HepG2 (cell line): ENCODE measurements at regions not wholly inside any gene's neighbourhood (a gene's known extent, or its start where the extent isn't known, plus 50 kb on each side); places are given as distances from the start of the nearest gene placed in this dataset.

Experiments used
- CEBPG ChIP-seq: IDR thresholded peaks from 2 replicates; pipeline ENCODE4 v1.6.1; 2016
- CHD4 ChIP-seq: fragments of 200-600 bp; sonication (generic); IDR thresholded peaks from 2 replicates; pipeline ENCODE4 v1.7.0; 2017; ENCODE audit warnings: mild to moderate bottlenecking, low read length, borderline replicate concordance
- CREB1 ChIP-seq, 2 experiments: fragments of 450-650 bp in 1 of 2; IDR thresholded peaks; 2 replicates each; pipeline ENCODE4 v1.6.1; 2016 to 2017; ENCODE audit warnings: control low read depth in 1 of 2, mild to moderate bottlenecking in 1 of 2, missing compliant biosample characterization in 1 of 2, missing genetic modification characterization in 1 of 2
- CTCF ChIP-seq: sonication (generic); formaldehyde crosslinking; IDR thresholded peaks from 2 replicates; pipeline ENCODE4 v1.5.0; 2020; ENCODE audit warnings: mild to moderate bottlenecking, missing genetic modification reagents, moderate library complexity
- EHMT2 ChIP-seq: fragments of 200-600 bp; sonication (generic); IDR thresholded peaks from 2 replicates; pipeline ENCODE4 v1.7.0; 2017; ENCODE audit warnings: antibody characterized with exemption, low read depth, low read length, borderline replicate concordance
- EZH2 ChIP-seq: conservative IDR thresholded peaks from 2 replicates; pipeline ENCODE4 v1.6.1; 2012; ENCODE audit warnings: mild to moderate bottlenecking, low read depth, low read length, moderate library complexity
- FOXA3 ChIP-seq: IDR thresholded peaks from 2 replicates; pipeline ENCODE4 v1.6.1; 2016; ENCODE audit warnings: missing genetic modification reagents, missing compliant biosample characterization
- IKZF5 ChIP-seq: IDR thresholded peaks from 2 replicates; pipeline ENCODE4 v1.6.1; 2018; ENCODE audit warnings: missing genetic modification reagents, mild to moderate bottlenecking, missing compliant biosample characterization
- MAX ChIP-seq: IDR thresholded peaks from 2 replicates; pipeline ENCODE4 v1.6.1; 2012; ENCODE audit warnings: inconsistent platforms
- SRY ChIP-seq: sonication (generic); formaldehyde crosslinking; IDR thresholded peaks from 2 replicates; pipeline ENCODE4 v1.8.0; 2022; ENCODE audit warnings: mild to moderate bottlenecking, missing genetic modification reagents
- TEAD3 ChIP-seq: optimal IDR thresholded peaks from 2 replicates; pipeline ENCODE3; 2016; ENCODE audit warnings: borderline replicate concordance
- TFE3 ChIP-seq: IDR thresholded peaks from 2 replicates; pipeline ENCODE4 v1.6.1; 2016
- THAP11 ChIP-seq: IDR thresholded peaks from 2 replicates; pipeline ENCODE4 v1.6.1; 2016; ENCODE audit warnings: missing biosample characterization, missing genetic modification reagents
- TOE1 ChIP-seq: sonication (generic); formaldehyde crosslinking; IDR thresholded peaks from 2 replicates; pipeline ENCODE4 v1.4.0; 2020; ENCODE audit warnings: mild to moderate bottlenecking, missing genetic modification reagents
- WIZ ChIP-seq: sonication (generic); formaldehyde crosslinking; IDR thresholded peaks from 2 replicates; pipeline ENCODE4 v1.5.1; 2020; ENCODE audit warnings: mild to moderate bottlenecking, missing genetic modification reagents
- ZBTB42 ChIP-seq: sonication (generic); formaldehyde crosslinking; IDR thresholded peaks from 2 replicates; pipeline ENCODE4 v1.5.0; 2020; ENCODE audit warnings: mild to moderate bottlenecking, missing genetic modification reagents
- ZNF331 ChIP-seq: sonication (generic); formaldehyde crosslinking; IDR thresholded peaks from 2 replicates; pipeline ENCODE4 v1.4.0; 2020; ENCODE audit warnings: missing genetic modification reagents
- ZNF501 ChIP-seq: sonication (generic); formaldehyde crosslinking; IDR thresholded peaks from 2 replicates; pipeline ENCODE4 v1.5.1; 2020; ENCODE audit warnings: mild to moderate bottlenecking, moderate library complexity, missing genetic modification reagents
- ZNF709 ChIP-seq: sonication (generic); formaldehyde crosslinking; IDR thresholded peaks from 2 replicates; pipeline ENCODE4 v1.5.0; 2020; ENCODE audit warnings: mild to moderate bottlenecking, missing genetic modification reagents
- ZNF83 ChIP-seq: sonication (generic); formaldehyde crosslinking; IDR thresholded peaks from 2 replicates; pipeline ENCODE4 v1.4.0; 2020; ENCODE audit warnings: missing genetic modification reagents, mild to moderate bottlenecking, borderline replicate concordance
- TF ChIP-seq, protein P1 (sequence below): sonication (generic); formaldehyde crosslinking; conservative IDR thresholded peaks from 2 replicates; pipeline ENCODE4 v1.4.0; 2020; ENCODE audit warnings: mild to moderate bottlenecking, missing genetic modification reagents, moderate library complexity

- TF ChIP-seq ZNF709 (CRISPR knock-in tag): no peak
- peak; percentile 44; the same call in 1 of the 2 replicates for TF ChIP-seq THAP11
- TF ChIP-seq TOE1 (CRISPR knock-in tag): no peak
- TF ChIP-seq ZNF331 (CRISPR knock-in tag): peak; percentile 8; the same call in 1 of the 2 replicates
- 0 out of 2 replicates have a peak, but pooled peaks have one; percentile 37 for TF ChIP-seq IKZF5 (CRISPR knock-in tag)
- TF ChIP-seq ZNF83: no peak
- TF ChIP-seq CTCF (CRISPR knock-in tag): peak; percentile 80
- no peak for TF ChIP-seq CREB1 (IDR thresholded peaks at IDR 0.05)
- 0 out of 2 replicates have a peak, but pooled peaks have one; percentile 31 for TF ChIP-seq CREB1 (CRISPR knock-in tag; IDR thresholded peaks at IDR 0.05)
- TF ChIP-seq WIZ (CRISPR knock-in tag): 0 out of 2 replicates have a peak, but pooled peaks have one; percentile 51
- no peak for TF ChIP-seq ZBTB42 (CRISPR knock-in tag)
- no peak for TF ChIP-seq EZH2
- 0 out of 2 replicates have a peak, but pooled peaks have one; percentile 6 for TF ChIP-seq CEBPG (CRISPR knock-in tag)
- peak; percentile 88 for TF ChIP-seq FOXA3 (CRISPR knock-in tag)
- TF ChIP-seq ZNF501: peak; percentile 50; the same call in 1 of the 2 replicates
- TF ChIP-seq, protein P1, sequence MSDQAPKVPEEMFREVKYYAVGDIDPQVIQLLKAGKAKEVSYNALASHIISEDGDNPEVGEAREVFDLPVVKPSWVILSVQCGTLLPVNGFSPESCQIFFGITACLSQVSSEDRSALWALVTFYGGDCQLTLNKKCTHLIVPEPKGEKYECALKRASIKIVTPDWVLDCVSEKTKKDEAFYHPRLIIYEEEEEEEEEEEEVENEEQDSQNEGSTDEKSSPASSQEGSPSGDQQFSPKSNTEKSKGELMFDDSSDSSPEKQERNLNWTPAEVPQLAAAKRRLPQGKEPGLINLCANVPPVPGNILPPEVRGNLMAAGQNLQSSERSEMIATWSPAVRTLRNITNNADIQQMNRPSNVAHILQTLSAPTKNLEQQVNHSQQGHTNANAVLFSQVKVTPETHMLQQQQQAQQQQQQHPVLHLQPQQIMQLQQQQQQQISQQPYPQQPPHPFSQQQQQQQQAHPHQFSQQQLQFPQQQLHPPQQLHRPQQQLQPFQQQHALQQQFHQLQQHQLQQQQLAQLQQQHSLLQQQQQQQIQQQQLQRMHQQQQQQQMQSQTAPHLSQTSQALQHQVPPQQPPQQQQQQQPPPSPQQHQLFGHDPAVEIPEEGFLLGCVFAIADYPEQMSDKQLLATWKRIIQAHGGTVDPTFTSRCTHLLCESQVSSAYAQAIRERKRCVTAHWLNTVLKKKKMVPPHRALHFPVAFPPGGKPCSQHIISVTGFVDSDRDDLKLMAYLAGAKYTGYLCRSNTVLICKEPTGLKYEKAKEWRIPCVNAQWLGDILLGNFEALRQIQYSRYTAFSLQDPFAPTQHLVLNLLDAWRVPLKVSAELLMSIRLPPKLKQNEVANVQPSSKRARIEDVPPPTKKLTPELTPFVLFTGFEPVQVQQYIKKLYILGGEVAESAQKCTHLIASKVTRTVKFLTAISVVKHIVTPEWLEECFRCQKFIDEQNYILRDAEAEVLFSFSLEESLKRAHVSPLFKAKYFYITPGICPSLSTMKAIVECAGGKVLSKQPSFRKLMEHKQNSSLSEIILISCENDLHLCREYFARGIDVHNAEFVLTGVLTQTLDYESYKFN (CRISPR knock-in tag): 0 out of 2 replicates have a peak, but pooled peaks have one; percentile 35
- no peak for TF ChIP-seq CHD4
- TF ChIP-seq MAX: 0 out of 2 replicates have a peak, but pooled peaks have one; percentile 24
- TF ChIP-seq EHMT2: peak; percentile 95
- no peak for TF ChIP-seq SRY (CRISPR knock-in tag)
- peak; percentile 53; the same call in 1 of the 2 replicates for TF ChIP-seq TFE3
- TF ChIP-seq TEAD3 (CRISPR knock-in tag): peak; percentile 31
These were observed 59.2 kb upstream of the IL12A start (continued) for GRCh38 chr3:159929171-159930141.
